ENCODE measurements at regions not wholly inside any gene's neighbourhood (a gene's known extent, or its start where the extent isn't known, plus 50 kb on each side); places are given as distances from the start of the nearest gene placed in this dataset.

- no peak for DNase-seq
Observed at GRCh38 chr6:80480421-80481157, 374.1 kb downstream of the BCKDHB start.

- no peak for DNase-seq
Observed at GRCh38 chr6:80478030-80478429, 371.6 kb downstream of the BCKDHB start.

- DNase-seq, result peak; percentile 62
Observed at GRCh38 chr6:80477591-80477990, 371.1 kb downstream of the BCKDHB start.

GRCh38 chr6:80472271-80472670, 365.8 kb downstream of the BCKDHB start:
- DNase-seq, result no peak

GRCh38 chr6:80469977-80470376, 363.5 kb downstream of the BCKDHB start:
- no peak for DNase-seq

GRCh38 chr6:80468398-80468797, 361.9 kb downstream of the BCKDHB start:
- no peak for DNase-seq

- no peak for DNase-seq
Observed at GRCh38 chr6:80467408-80467807, 360.9 kb downstream of the BCKDHB start.

GRCh38 chr6:80466981-80467380, 360.5 kb downstream of the BCKDHB start:
- no peak for DNase-seq

GRCh38 chr6:80465513-80465912, 359.0 kb downstream of the BCKDHB start:
- no peak for DNase-seq

- DNase-seq, result no peak
Observed at GRCh38 chr6:80464901-80465300, 358.4 kb downstream of the BCKDHB start.

- DNase-seq, result no peak
Observed at GRCh38 chr6:80463197-80463596, 356.7 kb downstream of the BCKDHB start.

- DNase-seq, result no peak
Observed at GRCh38 chr6:80460257-80460865, 353.9 kb downstream of the BCKDHB start.

GRCh38 chr6:80457439-80457933, 351.0 kb downstream of the BCKDHB start:
- DNase-seq, result peak; percentile 92

GRCh38 chr6:80456724-80457438, 350.4 kb downstream of the BCKDHB start:
- DNase-seq, result no peak

GRCh38 chr6:80454661-80455365, 348.3 kb downstream of the BCKDHB start:
- DNase-seq, result peak; percentile 43

GRCh38 chr6:80454197-80454596, 347.7 kb downstream of the BCKDHB start:
- DNase-seq, result peak; percentile 92

GRCh38 chr6:80449726-80450125, 343.3 kb downstream of the BCKDHB start:
- no peak for DNase-seq

GRCh38 chr6:80446454-80447045, 340.1 kb downstream of the BCKDHB start:
- DNase-seq, result peak; percentile 50

GRCh38 chr6:80445751-80446150, 339.3 kb downstream of the BCKDHB start:
- no peak for DNase-seq

GRCh38 chr6:80442366-80442765, 335.9 kb downstream of the BCKDHB start:
- DNase-seq, result peak; percentile 41

- DNase-seq, result no peak
Observed at GRCh38 chr6:80441131-80441530, 334.7 kb downstream of the BCKDHB start.

GRCh38 chr6:80440496-80441115, 334.1 kb downstream of the BCKDHB start:
- no peak for DNase-seq

Data from EL (cell line).